OCI-LY1 (cell line): ENCODE measurements at regions not wholly inside any gene's neighbourhood (a gene's known extent, or its start where the extent isn't known, plus 50 kb on each side); places are given as distances from the start of the nearest gene placed in this dataset.

Source experiments
- EZH2 ChIP-seq: fragments of 200-600 bp; sonication (generic), shearing (Covaris generic); IDR thresholded peaks from 2 replicates; pipeline ENCODE4 v1.8.0; 2017; ENCODE audit warnings: borderline replicate concordance, mixed run types, mild to moderate bottlenecking, antibody characterized with exemption, low read length, moderate library complexity, mixed read lengths
- TF ChIP-seq, protein P1 (sequence below): fragments of 200-600 bp; sonication (generic), shearing (Covaris generic); IDR thresholded peaks from 2 replicates; pipeline ENCODE4 v1.5.1; 2017; ENCODE audit warnings: mild to moderate bottlenecking, antibody characterized with exemption, low read length, moderate library complexity, mixed read lengths

GRCh38 chr14:41449066-41449465 lies 157.6 kb upstream of the LRFN5 start:
- TF ChIP-seq, protein P1, sequence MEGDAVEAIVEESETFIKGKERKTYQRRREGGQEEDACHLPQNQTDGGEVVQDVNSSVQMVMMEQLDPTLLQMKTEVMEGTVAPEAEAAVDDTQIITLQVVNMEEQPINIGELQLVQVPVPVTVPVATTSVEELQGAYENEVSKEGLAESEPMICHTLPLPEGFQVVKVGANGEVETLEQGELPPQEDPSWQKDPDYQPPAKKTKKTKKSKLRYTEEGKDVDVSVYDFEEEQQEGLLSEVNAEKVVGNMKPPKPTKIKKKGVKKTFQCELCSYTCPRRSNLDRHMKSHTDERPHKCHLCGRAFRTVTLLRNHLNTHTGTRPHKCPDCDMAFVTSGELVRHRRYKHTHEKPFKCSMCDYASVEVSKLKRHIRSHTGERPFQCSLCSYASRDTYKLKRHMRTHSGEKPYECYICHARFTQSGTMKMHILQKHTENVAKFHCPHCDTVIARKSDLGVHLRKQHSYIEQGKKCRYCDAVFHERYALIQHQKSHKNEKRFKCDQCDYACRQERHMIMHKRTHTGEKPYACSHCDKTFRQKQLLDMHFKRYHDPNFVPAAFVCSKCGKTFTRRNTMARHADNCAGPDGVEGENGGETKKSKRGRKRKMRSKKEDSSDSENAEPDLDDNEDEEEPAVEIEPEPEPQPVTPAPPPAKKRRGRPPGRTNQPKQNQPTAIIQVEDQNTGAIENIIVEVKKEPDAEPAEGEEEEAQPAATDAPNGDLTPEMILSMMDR: no peak
- no peak for TF ChIP-seq EZH2
